AG10803 (cell line): ENCODE measurements at regions not wholly inside any gene's neighbourhood (a gene's known extent, or its start where the extent isn't known, plus 50 kb on each side); places are given as distances from the start of the nearest gene placed in this dataset.

Experiments
- DNase-seq: peaks from one replicate; pipeline ENCODE4 v3.0.0; 2010; ENCODE audit warnings: low read depth
- H3K4me3 ChIP-seq: 2 replicates; pipeline ENCODE4 v1.5.1; 2011; ENCODE audit warnings: mild to moderate bottlenecking, low read length, control low read depth
- CTCF ChIP-seq: conservative IDR thresholded peaks from 2 replicates; pipeline ENCODE4 v1.5.1; 2011; ENCODE audit warnings: mild to moderate bottlenecking, low read length, control low read depth, inconsistent platforms

GRCh38 chr7:138237995-138238394, 161.7 kb downstream of the AKR1D1 start:
- TF ChIP-seq CTCF: no peak
- H3K4me3 ChIP-seq: no peak overlapping the region
- no peak for DNase-seq

GRCh38 chr7:138238734-138239659, 162.7 kb downstream of the AKR1D1 start:
- DNase-seq: no peak
- H3K4me3 ChIP-seq: no peak overlapping the region
- TF ChIP-seq CTCF: no peak

GRCh38 chr7:138243430-138243829, 167.2 kb downstream of the AKR1D1 start:
- DNase-seq: no peak
- H3K4me3 ChIP-seq: no peak overlapping the region
- TF ChIP-seq CTCF: no peak

GRCh38 chr7:138243836-138244235, 167.6 kb downstream of the AKR1D1 start:
- TF ChIP-seq CTCF: no peak
- H3K4me3 ChIP-seq: no peak overlapping the region
- DNase-seq: no peak

- no peak for DNase-seq
- no peak for TF ChIP-seq CTCF
- H3K4me3 ChIP-seq: no peak overlapping the region
Measured at GRCh38 chr7:138244606-138245005, 168.3 kb downstream of the AKR1D1 start.

- no peak for TF ChIP-seq CTCF
- no peak for DNase-seq
- no peak overlapping the region for H3K4me3 ChIP-seq
Measured at GRCh38 chr7:138245216-138245615, 169.0 kb downstream of the AKR1D1 start.

- TF ChIP-seq CTCF: no peak
- no peak overlapping the region for H3K4me3 ChIP-seq
- no peak for DNase-seq
Measured at GRCh38 chr7:138245682-138246081, 169.4 kb downstream of the AKR1D1 start.
